NCI-H2171 treated with DMSO at 0.1 percent for 48 hours (cell line): ENCODE measurements at regions not wholly inside any gene's neighbourhood (a gene's known extent, or its start where the extent isn't known, plus 50 kb on each side); places are given as distances from the start of the nearest gene placed in this dataset.
A peak's percentile ranks its signal among the peaks of the same experiment; 100 is the strongest.

Experiments
- DNase-seq: peaks from one replicate; lab custom pipeline; 2025; lab: John Stamatoyannopoulos, UW

DNA sequence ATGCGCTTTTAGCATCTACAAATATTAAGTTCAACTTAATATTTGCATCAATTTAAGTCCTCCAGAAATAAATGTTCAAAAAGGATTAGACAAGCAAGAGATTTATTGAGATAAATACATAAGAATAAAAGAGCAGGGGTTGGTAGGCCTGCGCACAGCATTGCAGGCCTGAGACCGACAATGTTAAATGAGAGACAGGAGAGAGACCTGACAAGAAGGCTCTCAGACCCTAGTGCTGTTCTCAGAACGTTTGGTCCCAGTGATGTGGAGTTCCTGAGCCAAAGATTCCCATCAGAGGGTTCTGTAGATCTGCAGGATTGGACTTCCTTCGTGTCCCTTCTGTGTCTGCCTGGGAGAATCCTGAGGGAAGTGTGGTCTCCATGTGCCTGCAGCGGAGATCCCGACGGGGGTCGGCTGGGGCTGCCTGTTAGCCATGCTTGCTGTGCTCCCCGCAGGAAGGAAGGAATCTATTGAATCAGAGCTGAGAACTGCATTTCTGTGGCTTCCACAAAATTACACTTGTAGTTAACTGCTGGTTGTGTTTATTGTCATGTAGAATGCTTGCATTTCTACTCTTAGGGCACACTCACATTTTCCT, 369.9 kb upstream of the SLC10A2 start:
- DNase-seq = no peak

- DNase-seq = peak; percentile 97
Measured at GRCh38 chr13:103431856-103432255, 365.6 kb upstream of the SLC10A2 start.

DNA sequence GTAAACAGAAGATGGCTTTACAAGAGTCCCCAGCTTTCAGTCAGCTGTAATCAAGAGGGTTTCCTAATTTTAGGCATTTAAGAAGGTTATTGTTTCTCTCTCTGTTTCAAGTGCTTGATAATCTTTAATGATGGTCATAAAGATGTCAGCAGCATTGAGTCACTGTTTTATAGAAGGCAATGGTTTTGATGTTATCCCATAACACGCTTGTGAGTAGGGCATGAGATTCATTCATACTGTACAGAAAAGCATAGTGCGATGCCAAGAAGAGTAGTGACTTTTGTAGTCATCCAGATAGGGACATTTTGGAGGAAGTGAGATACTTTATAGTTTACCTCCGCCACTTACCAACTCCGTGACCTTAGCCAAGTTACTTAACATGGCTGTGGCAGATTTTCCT, 364.2 kb upstream of the SLC10A2 start:
- no peak for DNase-seq

GRCh38 chr13:103410002-103410401, 343.8 kb upstream of the SLC10A2 start:
- peak; percentile 81 for DNase-seq

DNA sequence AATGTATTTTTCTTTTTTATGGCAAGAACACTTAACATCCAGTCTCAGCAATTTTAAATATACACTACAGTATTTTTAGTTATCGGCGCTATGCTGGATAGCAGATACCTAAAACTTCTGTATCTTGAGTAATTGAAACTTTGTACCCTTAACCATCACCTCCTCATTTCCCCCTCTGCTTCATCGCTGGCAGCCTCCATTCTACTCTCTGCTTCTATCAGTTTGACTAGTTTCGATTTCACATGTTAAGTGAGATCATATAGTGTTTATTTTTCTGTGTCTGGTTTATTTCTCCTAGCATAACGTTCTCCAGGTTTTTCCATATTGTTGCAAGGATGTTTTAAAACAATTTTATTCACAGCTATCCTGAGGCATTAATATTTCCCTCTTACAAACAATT, 340.8 kb upstream of the SLC10A2 start:
- no peak for DNase-seq

DNA sequence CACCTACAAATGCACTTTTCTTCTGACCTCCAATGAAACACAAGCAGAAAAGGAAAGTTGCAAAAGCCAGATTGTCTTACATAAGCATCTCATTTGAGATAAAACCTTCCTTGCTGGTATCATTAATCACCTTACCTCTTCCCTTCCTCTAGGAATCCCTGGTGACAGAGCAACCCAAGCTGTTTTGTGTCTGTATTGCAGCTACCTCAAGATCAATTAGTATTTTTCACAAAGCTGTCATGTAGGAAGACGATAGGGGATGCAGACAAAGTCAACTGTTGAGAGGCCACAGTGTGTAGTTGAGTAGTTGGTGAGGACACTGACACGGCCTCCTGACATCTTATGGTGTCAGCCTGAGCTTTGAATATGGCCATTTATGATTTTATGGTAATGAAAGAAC, 339.1 kb upstream of the SLC10A2 start:
- peak; percentile 43 for DNase-seq

- peak; percentile 19 for DNase-seq
Measured at GRCh38 chr13:103403814-103404213, 337.6 kb upstream of the SLC10A2 start.

DNA sequence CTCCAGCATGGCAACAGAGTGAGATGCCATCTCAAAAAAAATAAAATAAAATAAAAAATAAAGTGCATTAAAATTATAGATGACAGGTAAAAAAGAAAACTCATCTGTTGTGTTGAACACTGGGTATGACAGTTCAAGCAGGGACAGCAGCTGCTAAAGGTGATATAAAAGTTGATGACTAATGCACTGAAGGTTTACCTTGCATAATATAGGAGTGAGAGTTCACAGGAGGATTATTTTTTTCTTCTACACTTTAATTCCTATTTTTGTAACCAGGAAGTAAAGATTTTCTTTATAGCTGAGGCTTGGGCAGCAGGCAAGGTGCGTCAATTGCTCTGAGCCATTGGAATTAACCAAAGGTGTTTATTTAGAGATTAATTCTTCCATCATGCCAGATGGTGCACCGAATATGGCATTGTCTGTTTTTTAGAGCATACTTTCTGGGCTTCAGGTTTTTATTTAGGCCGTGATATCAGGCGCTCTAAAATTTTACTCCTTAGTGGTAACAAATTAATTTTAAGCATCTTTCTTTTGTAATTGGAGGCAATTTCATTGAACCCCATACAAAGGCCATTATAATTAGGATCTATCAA, 337.0 kb upstream of the SLC10A2 start:
- peak; percentile 71 for DNase-seq

GRCh38 chr13:103395139-103395538, 328.9 kb upstream of the SLC10A2 start:
- DNase-seq = no peak

- DNase-seq = no peak
Measured at GRCh38 chr13:103394618-103395017, 328.4 kb upstream of the SLC10A2 start.

GRCh38 chr13:103391936-103392335, 325.7 kb upstream of the SLC10A2 start:
- no peak for DNase-seq

DNA sequence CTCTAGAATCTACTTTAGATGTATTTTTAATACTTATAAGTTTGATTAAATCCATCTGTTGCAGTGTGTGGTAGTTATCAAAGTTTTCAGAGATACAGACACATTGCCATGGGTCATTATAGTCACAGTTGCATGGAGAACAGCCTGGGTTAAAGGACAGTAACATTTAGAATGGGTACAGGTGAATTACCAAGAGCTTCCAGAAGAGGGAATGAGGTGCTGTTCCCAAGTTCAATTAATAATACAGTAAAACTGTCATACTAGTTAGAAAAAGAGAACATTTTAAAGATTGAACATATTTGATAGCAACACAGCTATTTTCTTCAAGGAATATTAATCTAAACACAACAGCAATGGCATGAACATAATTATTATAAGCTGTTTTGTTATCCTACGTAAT, 322.6 kb upstream of the SLC10A2 start:
- DNase-seq = no peak

DNA sequence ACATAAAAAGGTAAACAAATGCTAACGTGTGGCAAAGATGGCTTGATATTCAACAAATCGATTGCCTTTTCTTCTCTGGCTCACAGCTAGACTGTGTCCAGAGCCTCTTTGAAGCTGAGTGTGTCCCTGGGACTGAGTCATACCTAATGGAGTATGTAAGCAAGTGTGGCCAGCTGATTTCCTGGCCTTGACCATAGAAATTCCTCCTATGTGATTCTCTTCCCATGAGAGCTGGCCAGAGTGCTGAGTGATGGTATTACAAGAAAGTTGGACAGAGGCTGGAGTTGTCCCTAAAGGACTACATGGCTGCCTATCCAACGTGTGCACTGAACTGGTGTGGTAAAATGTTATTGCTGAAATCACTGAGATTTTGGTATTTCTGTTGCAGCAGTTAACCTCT, 320.1 kb upstream of the SLC10A2 start:
- no peak for DNase-seq

GRCh38 chr13:103373916-103374315, 307.7 kb upstream of the SLC10A2 start:
- DNase-seq = peak; percentile 17

DNA sequence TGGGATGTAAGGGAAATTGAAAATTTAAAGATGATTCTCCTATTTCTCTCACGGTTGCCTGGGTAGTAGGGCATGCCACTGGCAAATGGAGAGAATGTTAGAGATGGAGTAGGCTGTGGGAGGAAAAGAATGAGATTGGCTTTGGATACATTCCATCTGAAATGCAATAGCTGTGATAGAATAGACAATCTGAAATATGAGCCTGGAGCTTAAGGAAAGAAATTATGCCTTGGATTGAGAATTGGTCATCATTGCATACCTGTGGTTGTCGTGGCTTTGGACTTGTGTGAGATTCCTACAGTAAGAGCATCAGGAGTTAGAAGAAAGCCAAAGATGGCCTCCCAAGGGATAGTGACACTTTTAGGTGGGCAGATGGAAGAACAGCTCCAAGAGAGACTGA, 305.1 kb upstream of the SLC10A2 start:
- peak; percentile 38 for DNase-seq

DNA sequence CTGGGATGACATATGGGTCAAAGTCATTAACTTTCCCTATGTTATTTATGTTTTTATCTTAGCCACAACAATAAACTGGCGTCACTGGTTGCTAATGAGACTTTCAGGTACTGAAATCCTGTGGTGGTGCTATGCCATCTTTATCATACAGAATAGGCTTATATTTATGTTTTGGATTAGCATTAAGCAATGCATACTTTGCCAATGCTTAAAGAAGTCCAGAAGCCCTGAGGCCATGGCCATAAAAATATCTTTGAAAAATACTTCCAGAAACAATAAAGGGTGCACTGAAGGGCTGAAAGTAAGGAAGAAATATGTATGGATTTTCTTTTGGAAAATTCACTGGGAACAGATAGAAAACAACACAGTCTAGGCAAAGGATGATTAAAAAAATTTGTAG, 304.6 kb upstream of the SLC10A2 start:
- DNase-seq = no peak

- no peak for DNase-seq
Measured at GRCh38 chr13:103358255-103358932, 292.2 kb upstream of the SLC10A2 start.

DNA sequence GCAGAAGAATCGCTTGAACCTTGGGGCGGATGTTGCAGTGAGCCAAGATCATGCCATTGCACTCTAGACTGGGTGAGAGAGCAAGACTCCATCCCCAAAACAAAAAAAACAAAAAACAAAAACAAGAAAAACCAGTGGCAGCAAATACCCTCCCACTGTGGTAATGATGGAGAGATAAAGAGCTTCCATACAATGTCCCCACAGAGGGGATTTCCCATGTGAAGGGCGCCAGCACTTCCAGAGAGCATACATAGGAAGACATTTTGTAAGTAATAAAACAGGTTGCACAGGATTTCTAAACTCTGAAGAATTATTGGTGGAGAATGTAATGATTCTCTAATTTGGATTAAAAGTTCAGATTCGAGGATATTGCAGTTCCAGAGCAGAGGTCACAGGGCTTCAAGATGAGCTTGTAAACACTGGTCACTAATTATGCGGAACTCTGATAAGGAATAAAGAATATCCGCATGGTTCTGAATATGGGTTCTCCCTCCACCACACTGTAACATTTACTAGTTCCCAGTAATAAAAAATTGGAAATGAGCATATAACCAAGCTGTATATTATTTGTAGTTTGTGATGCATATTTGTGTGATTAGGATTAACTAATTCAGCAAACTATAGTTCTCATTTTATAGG, 290.1 kb upstream of the SLC10A2 start:
- no peak for DNase-seq

DNA sequence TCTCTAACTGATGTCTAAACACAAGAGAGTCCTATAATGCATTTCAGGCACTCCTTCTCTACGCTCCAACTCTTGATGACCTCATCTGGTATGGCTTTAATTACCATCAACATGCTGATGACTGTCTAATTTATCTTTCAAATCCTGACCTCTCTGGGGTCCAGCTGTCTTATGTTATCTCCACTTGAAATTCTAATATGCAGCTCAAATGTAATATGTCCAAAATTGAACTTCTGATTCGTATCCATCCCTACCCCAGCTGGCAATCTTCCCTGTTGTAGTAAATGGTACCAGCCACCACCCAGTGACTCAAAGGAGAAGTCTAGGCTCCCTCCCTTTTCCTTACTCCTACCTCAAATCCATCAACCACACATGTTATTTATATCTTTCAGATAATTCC, 288.0 kb upstream of the SLC10A2 start:
- no peak for DNase-seq

- no peak for DNase-seq
Measured at GRCh38 chr13:103351035-103351828, 285.0 kb upstream of the SLC10A2 start.

DNA sequence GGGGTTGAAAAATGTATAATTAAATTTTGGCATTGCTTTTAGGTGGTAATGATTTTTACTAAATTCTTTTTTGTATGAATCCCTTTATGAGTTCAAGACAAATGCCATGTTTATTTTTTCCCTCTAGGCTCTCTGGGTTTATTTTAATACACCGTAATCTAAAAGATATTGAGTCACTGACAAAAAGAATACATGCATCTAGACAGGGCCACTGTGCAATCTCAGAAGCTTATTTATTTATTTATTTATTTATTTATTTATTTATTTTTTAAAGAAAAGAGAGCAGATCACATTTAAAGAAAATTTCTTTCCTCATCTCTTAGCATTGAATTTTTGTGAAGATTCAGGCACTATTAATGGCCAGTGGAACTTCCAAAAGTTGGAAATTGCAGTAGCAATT, 283.9 kb upstream of the SLC10A2 start:
- no peak for DNase-seq

DNA sequence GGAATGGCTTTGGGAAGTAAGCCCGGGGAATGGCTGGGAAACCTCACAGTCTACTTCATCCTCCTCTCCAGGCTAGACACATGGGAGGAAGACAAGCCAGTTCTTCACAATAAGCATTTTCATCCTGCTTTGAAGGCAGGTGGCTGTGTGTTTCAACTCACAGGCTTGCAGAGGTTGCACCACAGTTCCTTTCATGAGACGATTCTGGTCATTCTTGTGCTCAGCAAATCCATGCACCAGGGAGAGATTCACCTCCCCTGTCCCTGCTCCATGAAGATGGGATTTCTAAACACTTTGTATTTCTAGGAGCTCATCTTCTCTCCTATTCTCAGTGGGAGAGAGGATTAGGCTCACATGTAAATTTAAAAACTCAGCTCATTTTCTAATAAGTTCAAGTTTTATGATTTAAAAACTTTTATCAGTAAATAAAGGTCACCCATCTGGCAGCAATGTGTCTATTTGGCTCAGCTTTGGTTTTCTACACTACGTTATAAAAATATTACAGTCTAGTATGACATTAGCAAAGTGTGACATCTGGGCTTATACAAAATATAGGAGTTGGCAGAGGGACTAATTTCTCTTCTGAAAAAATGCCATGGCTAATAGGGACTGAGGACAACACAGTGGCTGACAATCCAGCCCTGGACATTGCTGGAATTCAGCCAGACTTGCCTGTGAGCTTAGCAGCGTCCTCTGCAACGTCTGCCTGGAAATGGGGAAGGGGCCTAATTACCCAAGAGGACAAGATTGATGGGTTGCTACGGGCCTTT, 283.2 kb upstream of the SLC10A2 start:
- DNase-seq = peak; percentile 37
